ENCODE measurements at regions not wholly inside any gene's neighbourhood (a gene's known extent, or its start where the extent isn't known, plus 50 kb on each side); places are given as distances from the start of the nearest gene placed in this dataset.

DNA sequence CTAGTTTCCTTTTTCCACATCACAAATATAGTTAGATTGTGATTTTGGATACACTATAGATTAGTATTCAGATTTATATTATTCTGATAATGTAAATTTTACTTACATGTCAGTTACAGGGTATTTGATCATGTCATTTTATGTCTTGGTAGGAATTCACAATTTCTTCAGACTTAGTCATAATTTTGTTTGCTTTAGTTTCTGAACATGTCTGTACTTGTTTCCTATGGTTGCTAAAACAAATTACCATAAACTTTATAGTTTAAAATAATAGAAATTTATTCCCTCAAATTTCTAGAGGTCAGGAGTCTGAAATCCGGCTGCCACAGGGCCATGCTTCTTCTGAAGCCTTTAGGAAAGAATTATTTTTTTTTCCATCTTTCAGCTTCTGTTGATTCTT is 1817.2 kb upstream of the CDH9 start:
- TF ChIP-seq GATA2 (IDR thresholded peaks at IDR 0.05; ENCODE audit: low read depth, low read length) (no peak), GATA3 (IDR thresholded peaks at IDR 0.05; ENCODE audit: low read depth, low read length) (no peak)
